Neural progenitor cell (in vitro differentiated cells): ENCODE measurements at regions not wholly inside any gene's neighbourhood (a gene's known extent, or its start where the extent isn't known, plus 50 kb on each side); places are given as distances from the start of the nearest gene placed in this dataset.

Experiments used
- DNase-seq: peaks from one replicate; pipeline ENCODE4 v3.0.0-alpha.2; 2016; ENCODE audit warnings: low spot score
- H2AFZ ChIP-seq: fragments of 200-600 bp; sonication (generic); replicated peaks from 2 replicates; pipeline ENCODE4 v1.6.1; 2016; ENCODE audit warnings: antibody characterized with exemption
- H3F3A ChIP-seq: fragments of 200-600 bp; sonication (generic); 2 replicates; pipeline ENCODE4 v1.6.1; 2016; ENCODE audit warnings: antibody characterized with exemption, low read depth
- H3K27ac ChIP-seq: fragments of 200-600 bp; sonication (generic); 2 replicates; pipeline ENCODE4 v1.5.1; 2016; ENCODE audit warnings: mild to moderate bottlenecking
- H3K27me3 ChIP-seq: fragments of 200-600 bp; sonication (generic); 2 replicates; pipeline ENCODE4 v1.6.1; 2016; ENCODE audit warnings: mild to moderate bottlenecking, moderate library complexity
- H3K36me3 ChIP-seq: fragments of 200-600 bp; sonication (generic); 2 replicates; pipeline ENCODE4 v1.5.1; 2016
- H3K4me1 ChIP-seq: fragments of 200-600 bp; sonication (generic); 2 replicates; pipeline ENCODE4 v1.6.1; 2016; ENCODE audit warnings: mixed run types
- H3K4me2 ChIP-seq: fragments of 200-600 bp; sonication (generic); 2 replicates; pipeline ENCODE4 v1.6.1; 2016
- H3K4me3 ChIP-seq: fragments of 200-600 bp; sonication (generic); 2 replicates; pipeline ENCODE4 v1.5.1; 2016
- H3K79me2 ChIP-seq: fragments of 200-600 bp; sonication (generic); 2 replicates; pipeline ENCODE4 v1.6.1; 2016; ENCODE audit warnings: low read depth
- H3K9ac ChIP-seq: fragments of 200-600 bp; sonication (generic); 2 replicates; pipeline ENCODE4 v1.6.1; 2016
- H3K9me3 ChIP-seq: fragments of 200-600 bp; sonication (generic); 2 replicates; pipeline ENCODE4 v1.5.1; 2016; ENCODE audit warnings: low read depth
- H4K20me1 ChIP-seq: fragments of 200-600 bp; sonication (generic); 2 replicates; pipeline ENCODE4 v1.6.1; 2016; ENCODE audit warnings: low read depth
- H3K27ac Mint-ChIP-seq: 3 replicates; pipeline ENCODE4 v1.8.0; 2021; ENCODE audit warnings: mixed read lengths
- H3K27me3 Mint-ChIP-seq: 2 replicates; pipeline ENCODE4 v1.8.0; 2022; ENCODE audit warnings: low read depth, mild to moderate bottlenecking, inconsistent platforms, moderate library complexity, mixed read lengths; ENCODE audit not compliant: insufficient read depth
- H3K36me3 Mint-ChIP-seq: 3 replicates; pipeline ENCODE4 v1.8.0; 2021; ENCODE audit warnings: mixed read lengths
- H3K4me1 Mint-ChIP-seq: 3 replicates; pipeline ENCODE4 v1.8.0; 2021; ENCODE audit warnings: mixed read lengths
- H3K4me3 Mint-ChIP-seq: 3 replicates; pipeline ENCODE4 v1.8.0; 2021; ENCODE audit warnings: mild to moderate bottlenecking, moderate library complexity, mixed read lengths
- H3K9me3 Mint-ChIP-seq: 3 replicates; pipeline ENCODE4 v1.8.0; 2020; ENCODE audit warnings: mixed read lengths
- CTCF ChIP-seq: fragments of 200-600 bp; sonication (generic); IDR thresholded peaks from 2 replicates; pipeline ENCODE4 v1.5.1; 2017; ENCODE audit warnings: antibody characterized with exemption, mild to moderate bottlenecking
- EZH2 ChIP-seq: fragments of 200-600 bp; sonication (generic); IDR thresholded peaks from 2 replicates; pipeline ENCODE4 v1.6.1; 2017; ENCODE audit warnings: antibody characterized with exemption, mild to moderate bottlenecking, moderate library complexity
- EZH2phosphoT487 ChIP-seq: fragments of 200-600 bp; sonication (generic); IDR thresholded peaks from 2 replicates; pipeline ENCODE4 v1.6.1; 2017; ENCODE audit warnings: antibody characterized with exemption

DNA sequence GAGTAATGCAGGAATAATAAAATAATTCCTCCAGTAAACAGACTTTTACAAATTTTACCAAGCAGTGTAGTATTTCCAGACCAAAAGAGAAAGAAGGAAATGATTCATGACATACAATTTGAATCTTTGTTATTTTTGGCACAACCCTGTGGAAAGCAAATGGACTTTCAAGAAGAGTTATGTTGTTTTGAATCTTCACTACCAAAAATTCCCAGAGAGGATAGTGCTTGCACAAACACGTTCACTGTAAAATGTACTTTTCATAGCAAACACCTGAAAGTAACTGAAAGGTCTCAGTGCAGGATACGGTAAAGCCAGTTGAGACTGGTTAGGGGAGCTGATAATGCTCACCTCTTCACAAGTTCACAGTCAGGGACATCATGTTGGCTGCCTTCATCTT, 107.1 kb downstream of the USP22 start:
- TF ChIP-seq EZH2phosphoT487 (no peak), CTCF (no peak), EZH2 (no peak)
- H3K27ac Mint-ChIP-seq = no peak overlapping the region
- H3K27me3 Mint-ChIP-seq = no peaks in the 10 kb centered on the region
- Histone ChIP-seq H2AFZ (no peak overlapping the region), H3K9ac (no peak overlapping the region), H3K27me3 (no peaks in the 10 kb centered on the region), H3K4me2 (no peak overlapping the region), H3K9me3 (no peaks in the 10 kb centered on the region), H4K20me1 (peaks cover 9% of the 10 kb centered on the region), H3K27ac (no peak overlapping the region), H3F3A (no peaks in the 10 kb centered on the region), H3K79me2 (peaks cover 10% of the 10 kb centered on the region), H3K4me3 (no peak overlapping the region), H3K36me3 (peaks cover 8% of the 10 kb centered on the region), H3K4me1 (no peaks in the 10 kb centered on the region)
- H3K9me3 Mint-ChIP-seq = no peaks in the 10 kb centered on the region
- DNase-seq = no peak
- no peak overlapping the region for H3K4me3 Mint-ChIP-seq
- H3K36me3 Mint-ChIP-seq = peaks cover 19% of the 10 kb centered on the region
- H3K4me1 Mint-ChIP-seq = no peaks in the 10 kb centered on the region

DNA sequence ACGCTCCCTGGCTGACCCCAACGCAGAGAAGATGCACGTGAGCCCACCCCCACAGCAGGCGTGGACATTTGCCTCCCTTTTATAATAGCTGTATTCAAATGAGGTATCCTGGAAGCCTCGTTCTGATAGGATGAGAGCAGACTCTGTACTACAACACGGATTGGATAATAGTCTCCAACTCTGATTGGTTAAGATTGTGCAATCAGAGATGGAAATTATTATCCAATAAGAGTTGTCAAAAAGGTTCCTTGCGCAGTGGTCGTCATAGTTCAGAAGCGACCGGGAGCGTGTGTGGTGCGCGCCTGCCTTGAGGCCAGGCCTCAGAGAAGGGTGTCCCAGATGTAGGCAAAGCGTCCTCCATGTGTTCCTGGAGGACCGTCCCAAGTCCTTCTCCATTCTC, 104.6 kb downstream of the USP22 start:
- H3K4me1 Mint-ChIP-seq = no peaks in the 10 kb centered on the region
- H3K4me3 Mint-ChIP-seq = no peak overlapping the region
- no peak overlapping the region for H3K9ac ChIP-seq
- H3K4me1 ChIP-seq = no peaks in the 10 kb centered on the region
- H3K27ac Mint-ChIP-seq = no peak overlapping the region
- H4K20me1 ChIP-seq = peaks cover 19% of the 10 kb centered on the region
- no peak overlapping the region for H3K4me2 ChIP-seq
- no peaks in the 10 kb centered on the region for H3K27me3 Mint-ChIP-seq
- H3K4me3 ChIP-seq = no peak overlapping the region
- peaks cover 22% of the 10 kb centered on the region for H3K36me3 Mint-ChIP-seq
- TF ChIP-seq EZH2 = no peak
- no peak for TF ChIP-seq CTCF
- TF ChIP-seq EZH2phosphoT487 = no peak
- H3K9me3 ChIP-seq = no peaks in the 10 kb centered on the region
- no peak for DNase-seq
- H3K36me3 ChIP-seq = peaks cover 3% of the 10 kb centered on the region
- H3K79me2 ChIP-seq = peaks cover 10% of the 10 kb centered on the region
- no peak overlapping the region for H2AFZ ChIP-seq
- H3K27me3 ChIP-seq = no peaks in the 10 kb centered on the region
- H3K9me3 Mint-ChIP-seq = no peaks in the 10 kb centered on the region
- H3F3A ChIP-seq = no peaks in the 10 kb centered on the region
- no peak overlapping the region for H3K27ac ChIP-seq

DNA sequence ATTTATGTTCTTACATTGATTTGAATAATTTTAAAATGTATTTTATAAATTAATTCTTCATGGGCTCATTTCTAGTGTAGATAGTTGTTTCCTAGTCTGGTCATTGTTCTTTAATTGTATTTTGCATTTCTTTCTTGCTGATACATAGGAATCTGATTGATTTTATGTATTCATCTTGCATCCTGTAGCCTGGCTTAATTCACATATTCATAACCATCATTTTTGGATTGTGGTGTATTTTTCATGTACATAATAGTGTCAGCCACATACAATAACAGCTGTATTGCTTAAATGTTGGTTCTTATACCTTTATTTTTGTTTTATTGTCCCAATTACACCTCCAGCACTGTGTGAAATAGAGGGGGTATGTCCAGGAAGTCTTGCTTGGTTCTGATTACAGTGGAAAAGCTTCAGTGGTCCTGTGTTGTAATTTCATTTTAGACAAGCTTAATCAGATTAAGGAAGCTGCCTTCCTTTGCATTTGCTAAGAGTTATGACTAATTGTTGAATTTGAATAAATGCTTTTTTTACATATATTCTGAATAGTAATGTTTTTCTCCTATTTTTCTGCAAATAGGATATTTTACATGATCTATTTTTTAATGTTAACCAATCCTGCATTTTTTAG, 103.7 kb downstream of the USP22 start:
- H3K4me1 ChIP-seq = peaks cover 8% of the 10 kb centered on the region
- peaks cover 8% of the 10 kb centered on the region for H3F3A ChIP-seq
- Mint-ChIP-seq H3K27ac (no peak overlapping the region), H3K9me3 (no peaks in the 10 kb centered on the region), H3K4me1 (peaks cover 3% of the 10 kb centered on the region), H3K27me3 (no peaks in the 10 kb centered on the region), H3K4me3 (no peak overlapping the region), H3K36me3 (peaks cover 28% of the 10 kb centered on the region)
- peaks cover 28% of the 10 kb centered on the region for H4K20me1 ChIP-seq
- no peaks in the 10 kb centered on the region for H3K9me3 ChIP-seq
- DNase-seq = no peak
- TF ChIP-seq CTCF = no peak
- TF ChIP-seq EZH2 = no peak
- TF ChIP-seq EZH2phosphoT487 = no peak
- no peak overlapping the region for H2AFZ ChIP-seq
- no peak overlapping the region for H3K4me3 ChIP-seq
- peaks cover 18% of the 10 kb centered on the region for H3K79me2 ChIP-seq
- H3K36me3 ChIP-seq = peaks cover 3% of the 10 kb centered on the region
- H3K9ac ChIP-seq = no peak overlapping the region
- H3K27ac ChIP-seq = no peak overlapping the region
- no peak overlapping the region for H3K4me2 ChIP-seq
- H3K27me3 ChIP-seq = no peaks in the 10 kb centered on the region
